ENCODE measurements at regions not wholly inside any gene's neighbourhood (a gene's known extent, or its start where the extent isn't known, plus 50 kb on each side); places are given as distances from the start of the nearest gene placed in this dataset.
"Not testable (repeated sequence)": the region's sequence is repeated elsewhere in the genome, so short reads cannot be mapped to it uniquely, and the experiment has no call there.

GRCh38 chr3:40920041-40920440 is 279.3 kb upstream of the CTNNB1 start:
- no peak for DNase-seq (ENCODE audit: low spot score in 2 of 2)
- FAIRE-seq, result no peak

GRCh38 chr3:40921251-40921650 is 278.1 kb upstream of the CTNNB1 start:
- no peak for FAIRE-seq
- DNase-seq (ENCODE audit: low spot score in 2 of 2), result no peak

- no peak for DNase-seq (ENCODE audit: low spot score in 2 of 2)
- FAIRE-seq, result no peak
These were observed 276.2 kb upstream of the CTNNB1 start for GRCh38 chr3:40923143-40923542.

DNA sequence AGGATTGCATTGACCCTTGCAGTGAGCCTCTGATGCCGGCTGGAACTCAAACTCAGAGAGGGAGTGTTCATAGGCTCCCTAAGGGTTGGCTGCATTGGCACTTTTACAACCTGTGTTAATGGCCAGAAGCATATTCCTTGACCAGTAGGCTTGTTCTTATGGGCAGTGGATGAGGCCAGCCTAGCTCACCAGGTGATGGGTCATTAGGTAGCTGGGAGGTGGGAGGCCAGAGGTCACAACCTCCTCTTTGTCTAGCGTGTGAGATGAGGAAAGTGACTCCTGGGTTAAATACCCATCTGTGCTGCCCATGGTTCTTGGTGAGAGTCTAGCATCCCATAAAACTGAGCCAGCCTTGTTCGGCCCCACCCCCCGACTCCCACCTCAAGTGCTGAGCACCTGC is 275.7 kb upstream of the CTNNB1 start:
- DNase-seq (ENCODE audit: low spot score in 2 of 2) (no peak), FAIRE-seq (no peak)

DNA sequence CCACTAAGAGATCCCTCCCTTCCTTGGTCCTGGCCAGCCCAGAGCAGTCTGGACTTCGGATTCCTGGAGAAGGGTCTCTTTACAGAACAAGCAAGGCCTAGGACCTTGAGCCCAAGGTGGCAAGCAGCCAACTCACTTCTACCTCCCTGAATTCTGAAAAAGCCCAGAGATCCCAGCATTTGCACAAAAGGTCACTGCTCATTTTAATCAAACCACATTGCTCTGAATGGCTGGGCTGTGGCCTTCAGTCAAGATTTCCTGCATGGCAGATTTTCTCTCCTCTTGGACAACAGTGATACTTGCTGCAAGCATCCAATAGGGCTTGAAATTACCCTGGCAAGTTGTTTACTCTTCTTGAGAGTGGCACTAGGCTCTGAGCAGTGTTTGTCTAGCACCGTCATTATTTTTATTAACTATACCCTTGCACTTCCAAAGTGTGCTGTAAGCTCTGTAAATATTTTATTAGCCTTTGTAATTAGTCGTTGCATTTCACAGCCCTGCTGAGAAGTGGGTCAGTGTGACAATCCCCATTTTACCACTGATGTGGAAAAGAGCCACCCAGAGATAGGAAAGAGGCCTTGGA is 274.7 kb upstream of the CTNNB1 start:
- FAIRE-seq, result no peak
- DNase-seq (ENCODE audit: low spot score in 2 of 2), result no peak

DNA sequence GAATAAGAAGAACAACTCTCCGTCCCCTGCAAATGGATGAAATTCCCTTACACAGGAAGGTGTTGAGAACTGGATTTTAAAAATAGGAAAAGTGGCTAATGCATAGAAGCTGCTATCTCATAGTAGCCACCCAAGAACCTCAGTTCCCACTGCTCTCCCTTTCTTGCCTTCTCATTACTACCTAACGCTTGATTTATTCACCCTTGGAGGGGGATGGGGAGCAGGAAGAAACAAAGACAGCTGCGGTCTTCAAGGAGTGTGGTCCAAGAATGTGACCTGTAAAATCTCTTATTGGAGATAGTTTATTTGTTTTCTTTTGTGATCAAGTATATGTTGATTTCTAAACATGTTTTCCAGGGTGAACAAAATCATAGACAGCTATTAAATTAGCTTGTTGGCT is 274.1 kb upstream of the CTNNB1 start:
- DNase-seq (ENCODE audit: low spot score in 2 of 2) (no peak), FAIRE-seq (no peak)

- DNase-seq (ENCODE audit: low spot score in 2 of 2) (no peak), FAIRE-seq (no peak)
These were observed 269.2 kb upstream of the CTNNB1 start for GRCh38 chr3:40930131-40930538.

- DNase-seq (ENCODE audit: low spot score in 2 of 2) (no peak), FAIRE-seq (no peak)
These were observed 268.5 kb upstream of the CTNNB1 start for GRCh38 chr3:40930756-40931155.

GRCh38 chr3:40938591-40938990 is 260.7 kb upstream of the CTNNB1 start:
- FAIRE-seq (no peak), DNase-seq (ENCODE audit: low spot score in 2 of 2) (no peak)

DNA sequence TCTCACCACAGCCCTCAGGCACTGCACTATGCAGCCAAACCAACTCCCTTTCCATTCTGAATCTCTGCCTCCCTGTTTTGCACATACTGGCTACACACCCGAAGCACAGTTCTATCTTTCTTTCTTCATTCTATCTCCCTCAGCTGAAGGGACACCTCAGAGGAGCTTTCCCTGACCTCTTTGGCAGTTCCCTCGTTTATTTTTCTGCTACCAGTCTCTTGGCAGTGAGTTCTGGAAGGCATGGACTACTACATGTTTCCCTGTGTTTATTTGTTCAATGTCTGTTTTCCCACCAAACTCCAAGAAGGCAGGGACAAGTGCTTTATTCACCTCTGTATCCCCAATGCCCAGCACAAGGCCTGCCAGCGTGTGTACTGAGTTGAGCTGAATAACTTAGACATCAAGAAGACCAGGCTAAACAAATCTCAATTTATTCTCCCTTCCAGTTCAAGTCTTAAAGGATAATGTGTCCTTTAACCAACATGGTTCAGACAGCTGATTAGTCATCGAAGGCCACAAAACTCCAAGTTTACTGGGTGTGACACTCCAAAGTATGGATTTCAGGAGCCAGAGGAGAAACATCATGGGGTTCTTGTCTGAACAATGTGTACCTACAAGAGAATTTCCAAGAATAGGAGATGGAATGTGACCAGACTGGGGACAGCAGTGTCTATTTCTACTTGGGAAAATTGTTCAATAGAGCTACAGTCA is 260.1 kb upstream of the CTNNB1 start:
- DNase-seq (ENCODE audit: low spot score in 2 of 2), result peak in 1 of 2 donors; percentile 10
- no peak for FAIRE-seq

GRCh38 chr3:40939741-40940130 is 259.6 kb upstream of the CTNNB1 start:
- FAIRE-seq, result no peak
- DNase-seq (ENCODE audit: low spot score in 2 of 2), result no peak

GRCh38 chr3:40940651-40941050 is 258.7 kb upstream of the CTNNB1 start:
- DNase-seq (ENCODE audit: low spot score in 2 of 2) (no peak), FAIRE-seq (no peak)

GRCh38 chr3:40947022-40947421 is 252.3 kb upstream of the CTNNB1 start:
- not testable (repeated sequence) for FAIRE-seq; DNase-seq (ENCODE audit: low spot score in 2 of 2)

DNA sequence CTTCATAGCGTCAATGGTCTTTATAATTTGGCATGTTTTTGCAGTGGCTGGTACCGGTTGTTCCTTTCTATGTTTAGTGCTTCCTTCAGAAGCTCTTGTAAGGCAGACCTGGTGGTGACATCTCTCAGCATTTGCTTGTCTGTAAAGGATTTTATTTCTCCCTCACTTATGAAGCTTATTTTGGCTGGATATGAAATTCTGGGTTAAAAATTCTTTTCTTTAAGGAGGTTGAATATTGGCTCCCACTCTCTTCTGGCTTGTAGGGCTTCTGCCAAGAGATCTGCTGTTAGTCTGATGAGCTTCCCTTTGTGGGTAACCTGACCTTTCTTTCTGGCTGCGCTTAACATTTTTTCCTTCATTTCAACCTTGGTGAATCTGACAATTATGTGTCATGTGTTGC is 250.0 kb upstream of the CTNNB1 start:
- FAIRE-seq; DNase-seq (ENCODE audit: low spot score in 2 of 2): not testable (repeated sequence)

- DNase-seq (ENCODE audit: low spot score in 2 of 2) (no peak), FAIRE-seq (no peak)
These were observed 247.7 kb upstream of the CTNNB1 start for GRCh38 chr3:40951636-40952035.

DNA sequence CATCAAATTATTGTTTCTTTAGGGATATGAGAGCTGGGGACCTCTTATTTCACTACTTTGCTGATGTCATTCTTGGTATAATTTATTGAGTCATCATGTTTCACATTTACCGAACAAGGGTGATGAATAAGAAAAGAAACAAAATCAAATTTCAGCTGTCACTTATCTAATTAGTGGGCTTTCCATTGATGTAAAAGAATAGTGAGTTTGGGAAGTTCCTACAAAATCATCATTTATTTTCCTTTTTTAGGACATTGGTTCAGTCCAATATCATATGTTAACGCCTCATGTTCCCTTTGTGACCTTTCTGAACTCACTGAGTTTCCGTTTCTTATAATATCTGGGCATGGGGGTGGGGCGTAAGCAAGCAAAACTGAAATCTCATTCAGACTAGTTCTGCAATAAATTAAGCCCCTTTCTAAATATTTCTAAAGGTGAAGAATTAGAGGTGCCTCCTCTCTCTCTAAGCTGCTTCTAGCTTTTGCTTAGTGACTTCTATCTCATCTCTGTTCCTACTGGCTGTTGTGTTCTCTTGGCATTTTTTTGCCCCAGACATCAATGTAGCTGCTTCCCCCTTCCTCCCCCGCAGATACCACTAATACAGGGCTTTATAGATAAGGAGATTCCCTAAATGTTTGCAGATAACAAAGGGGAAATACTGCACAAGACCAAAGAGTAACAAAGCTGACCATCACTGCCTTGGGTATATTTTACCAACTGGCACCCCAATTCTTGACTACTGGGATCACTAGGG is 238.0 kb upstream of the CTNNB1 start:
- DNase-seq (ENCODE audit: low spot score in 2 of 2) (no peak), FAIRE-seq (no peak)

- DNase-seq (ENCODE audit: low spot score in 2 of 2) (no peak), FAIRE-seq (no peak)
These were observed 236.6 kb upstream of the CTNNB1 start for GRCh38 chr3:40962721-40963120.

DNA sequence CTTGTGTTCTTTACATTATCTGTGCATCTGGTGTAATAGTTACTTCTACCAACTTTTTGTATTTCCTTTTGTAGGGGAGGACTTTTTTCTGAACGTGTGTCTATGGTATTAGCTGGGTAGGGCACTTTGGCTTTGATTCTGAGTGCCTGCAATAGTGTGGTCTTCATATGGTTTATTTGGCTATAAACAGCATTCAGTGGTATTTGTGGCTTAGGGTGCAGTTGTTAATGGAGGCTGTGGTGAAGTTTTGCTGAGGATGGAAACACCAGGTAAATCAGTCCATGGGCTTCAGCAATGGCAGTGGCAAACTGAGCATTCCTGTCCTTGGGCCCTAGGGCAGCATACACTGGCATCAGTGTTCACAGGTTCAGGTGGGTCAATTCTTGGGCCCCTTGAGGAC is 230.6 kb upstream of the CTNNB1 start:
- no peak for FAIRE-seq

DNA sequence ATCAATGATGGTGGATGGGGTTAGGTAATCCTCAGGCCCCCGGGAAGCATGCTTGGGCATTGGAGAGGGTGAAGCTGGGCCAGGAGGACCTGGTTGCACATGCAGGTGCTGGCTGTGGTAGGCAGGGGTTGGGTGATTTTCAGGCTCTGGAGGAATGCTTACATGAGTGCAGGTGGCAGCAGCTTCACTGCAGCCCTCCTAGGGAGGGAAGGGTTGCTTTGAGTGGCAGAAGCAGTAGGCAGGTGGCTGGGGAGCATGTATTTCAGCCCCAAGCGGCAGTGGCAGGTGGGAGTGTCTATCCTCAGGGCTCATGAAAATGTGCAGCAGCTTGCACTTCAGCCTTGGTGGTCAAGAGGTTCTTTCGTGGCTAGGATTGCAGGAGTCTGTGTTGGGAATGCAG is 230.0 kb upstream of the CTNNB1 start:
- FAIRE-seq (no peak), DNase-seq (ENCODE audit: low spot score in 2 of 2) (no peak)

More for the DNA sequence above, 230.6 kb upstream of the CTNNB1 start:
- no peak for DNase-seq (ENCODE audit: low spot score in 2 of 2)

GRCh38 chr3:40969756-40970466 is 229.4 kb upstream of the CTNNB1 start:
- DNase-seq (ENCODE audit: low spot score in 2 of 2) (no peak), FAIRE-seq (no peak)

Data from frontal cortex (tissue), 3 donors.